NOMO-1 treated with dmso at 0.1 percent for 144 hours (cell line): ENCODE measurements at regions not wholly inside any gene's neighbourhood (a gene's known extent, or its start where the extent isn't known, plus 50 kb on each side); places are given as distances from the start of the nearest gene placed in this dataset.

Experiments
- DNase-seq: peaks from one replicate; lab custom pipeline; 2025; ENCODE audit not compliant: unreplicated experiment; lab: John Stamatoyannopoulos, UW

DNA sequence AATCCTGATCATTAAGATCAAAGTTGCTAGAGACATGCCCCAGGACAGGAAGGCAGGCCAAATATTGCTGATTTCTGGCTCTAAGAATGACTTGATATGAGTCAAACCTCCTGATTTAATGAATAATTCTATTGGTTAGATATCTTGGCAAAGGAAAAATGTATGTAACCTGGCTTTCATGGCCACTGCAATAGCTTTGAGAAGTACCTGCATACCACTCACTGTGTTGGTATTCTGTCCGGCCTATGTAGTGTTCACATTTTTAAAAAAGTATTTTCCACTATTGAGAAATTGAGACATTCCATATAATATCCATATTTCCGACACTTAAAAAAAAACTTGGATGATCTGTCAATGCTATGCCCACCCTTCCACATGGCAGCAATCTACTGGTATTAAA, 283.1 kb upstream of the SOX5 start:
- no peak for DNase-seq

- no peak for DNase-seq
These were observed 281.8 kb upstream of the SOX5 start for GRCh38 chr12:24231298-24231697.

DNA sequence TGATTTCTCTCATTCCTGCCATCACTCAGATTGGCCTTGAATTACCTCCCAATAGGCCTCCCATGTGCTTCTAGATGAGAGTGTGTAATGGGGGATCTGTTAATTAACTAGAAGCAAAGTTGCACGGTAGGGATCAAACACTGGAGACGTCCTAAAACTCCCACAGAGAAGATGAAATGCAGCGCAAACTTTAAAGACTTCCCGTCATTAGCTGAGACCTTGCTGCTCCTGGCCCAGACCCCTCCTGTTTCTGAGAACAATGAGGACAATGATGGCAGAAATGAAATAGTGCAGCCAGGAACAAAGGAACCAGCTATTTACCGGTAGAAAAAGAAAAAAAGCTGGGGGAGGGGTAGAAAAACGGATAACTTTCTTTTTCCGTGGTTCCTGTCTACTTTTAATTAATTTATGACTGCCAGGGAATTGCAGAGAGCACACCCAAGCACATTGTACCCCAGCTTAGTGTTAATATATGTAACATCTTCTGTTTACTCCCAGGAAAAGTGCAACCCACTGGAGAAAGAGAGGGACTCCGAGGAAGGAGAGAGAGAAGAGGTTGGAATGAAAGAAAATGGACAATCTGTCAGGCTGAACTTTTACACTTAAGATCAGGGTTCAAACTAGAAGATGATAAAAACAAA, 280.7 kb upstream of the SOX5 start:
- DNase-seq = no peak

DNA sequence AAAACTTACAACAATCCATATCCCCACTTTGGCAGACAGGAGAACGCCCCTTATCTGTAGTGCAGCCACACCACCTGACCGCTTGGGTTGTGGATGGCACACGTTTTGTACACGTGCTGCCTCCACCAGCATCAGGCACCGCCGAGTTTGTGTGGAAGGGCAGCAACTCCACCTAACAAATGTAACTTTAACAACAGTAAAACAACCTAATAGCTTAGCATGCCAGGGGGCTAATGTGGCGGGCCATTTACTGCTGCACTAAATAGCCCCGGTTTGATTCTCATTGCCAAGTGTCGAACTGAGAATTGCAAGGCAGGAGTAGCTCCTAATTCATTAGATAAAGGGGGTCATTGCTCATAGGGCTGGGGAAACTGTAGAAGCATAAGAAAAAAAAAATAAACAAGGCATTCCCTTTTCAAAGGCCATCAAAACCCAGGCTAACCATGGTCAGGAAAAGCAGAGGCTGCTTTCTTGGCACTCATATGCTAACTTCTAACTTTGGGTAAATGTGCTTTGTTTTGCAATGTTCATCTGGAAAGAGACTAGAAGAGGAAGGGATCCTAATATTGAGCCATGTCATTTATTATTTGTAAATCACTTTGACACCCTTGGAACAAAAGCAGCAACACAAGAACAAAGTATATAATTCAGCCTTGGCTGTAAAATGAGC, 279.7 kb upstream of the SOX5 start:
- DNase-seq = no peak

DNA sequence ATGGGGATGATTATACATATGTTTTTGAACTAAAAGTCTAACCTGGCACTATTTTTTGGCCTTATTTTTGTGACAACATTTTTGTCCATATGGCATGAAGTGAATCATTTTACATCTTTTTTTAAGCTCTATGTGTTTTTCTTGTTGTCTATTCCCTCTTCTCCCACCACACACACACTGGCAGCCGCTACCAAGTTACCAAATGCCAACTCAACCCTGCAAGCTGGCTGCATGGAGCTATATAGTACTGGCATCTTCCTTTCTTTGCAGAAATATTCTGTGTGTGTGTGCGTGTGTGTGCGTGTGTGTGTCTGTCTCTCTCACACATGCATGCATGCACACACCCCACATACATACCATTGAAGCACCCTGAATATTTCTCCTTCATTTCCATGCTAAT, 278.9 kb upstream of the SOX5 start:
- no peak for DNase-seq

GRCh38 chr12:24227551-24227950, 278.1 kb upstream of the SOX5 start:
- DNase-seq = no peak

- DNase-seq = no peak
These were observed 277.4 kb upstream of the SOX5 start for GRCh38 chr12:24226745-24227350.

DNA sequence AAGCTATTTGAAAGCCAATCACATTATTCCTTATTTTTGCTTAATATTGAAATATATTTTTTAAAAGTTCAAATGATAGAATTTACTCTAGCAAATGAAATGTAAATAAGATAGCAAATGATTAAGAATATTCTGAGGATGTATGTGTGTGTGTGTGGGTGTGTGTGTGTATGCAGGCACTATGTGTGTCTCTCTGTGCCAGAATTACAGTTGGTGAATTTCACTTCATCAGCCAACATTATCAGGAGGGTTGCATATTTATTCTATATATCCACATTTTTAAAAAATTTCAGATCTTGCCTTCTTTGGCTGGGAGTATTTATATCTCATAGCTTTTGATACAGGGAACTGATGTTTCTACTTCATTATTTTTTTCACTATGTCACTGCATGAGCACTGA, 274.9 kb upstream of the SOX5 start:
- DNase-seq = no peak

- DNase-seq = no peak
These were observed 274.5 kb upstream of the SOX5 start for GRCh38 chr12:24223926-24224325.

DNA sequence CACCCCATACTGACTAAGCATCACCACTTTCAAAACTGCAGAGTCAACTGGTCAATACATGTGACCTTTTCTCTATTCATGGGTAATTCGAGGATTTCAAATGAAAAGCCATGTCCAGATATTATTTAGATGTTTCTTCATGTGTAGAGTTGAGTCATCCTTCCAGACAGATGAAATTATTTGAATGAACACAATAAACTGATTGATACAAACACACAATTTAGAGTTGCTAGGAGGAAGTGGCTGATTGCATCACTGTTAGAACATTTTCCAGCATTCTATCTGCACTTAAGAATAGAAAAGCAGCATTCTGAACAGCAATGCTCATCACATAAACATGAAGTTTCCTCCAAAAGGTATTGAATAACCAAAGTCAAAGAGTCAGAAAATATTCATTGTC, 273.5 kb upstream of the SOX5 start:
- no peak for DNase-seq

- no peak for DNase-seq
These were observed 263.0 kb upstream of the SOX5 start for GRCh38 chr12:24212496-24212895.

DNA sequence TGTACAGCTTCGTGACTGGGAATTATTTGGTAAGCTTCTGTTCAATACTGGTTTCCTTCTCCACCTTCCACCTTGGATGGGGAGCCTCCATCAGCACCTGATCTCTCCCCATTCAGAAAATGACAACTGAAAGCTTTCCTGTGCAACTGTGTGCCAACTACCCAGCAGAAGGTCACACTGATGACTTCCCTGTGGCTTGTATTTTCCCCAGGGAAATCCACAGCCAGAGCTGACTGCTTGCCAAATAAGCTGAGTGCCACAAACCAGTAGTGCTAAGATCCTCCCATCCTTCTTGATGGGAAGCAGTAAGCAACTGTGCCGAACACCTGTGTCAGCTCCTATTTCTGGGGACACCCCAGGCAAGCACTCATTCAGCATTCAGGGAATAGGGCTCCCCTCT, 257.2 kb upstream of the SOX5 start:
- no peak for DNase-seq

DNA sequence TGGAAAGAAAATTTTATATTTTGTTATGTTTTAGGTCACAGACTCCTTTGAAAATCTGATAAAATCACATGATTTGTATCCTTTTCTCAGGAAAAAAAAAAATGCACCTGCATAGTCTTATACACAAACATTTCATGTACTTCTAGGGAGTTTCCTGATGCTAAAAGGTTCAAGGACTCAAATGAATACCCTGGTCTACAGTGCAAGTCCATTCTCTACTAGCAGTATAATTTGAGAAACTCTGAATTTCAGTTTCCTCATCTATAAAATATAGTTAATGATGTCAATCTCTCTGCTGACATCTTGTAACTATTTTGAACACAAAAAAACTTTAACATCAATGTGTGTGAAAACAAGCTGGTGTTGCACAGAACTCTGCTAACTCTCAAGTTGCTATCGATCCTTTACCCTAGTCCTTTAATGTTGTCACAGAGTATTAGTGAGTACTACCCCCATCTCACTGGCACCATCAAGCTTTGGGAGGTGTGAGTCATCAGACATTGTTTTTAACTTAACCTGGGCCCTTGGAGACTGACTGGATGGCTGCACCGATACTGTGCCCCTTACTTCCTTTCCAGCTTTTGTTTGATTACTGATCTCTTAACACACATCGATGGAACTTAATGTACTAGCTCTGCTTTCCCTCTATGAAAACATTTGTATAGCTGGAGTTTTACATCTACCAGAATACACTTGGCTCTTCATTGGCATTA, 251.9 kb upstream of the SOX5 start:
- no peak for DNase-seq

DNA sequence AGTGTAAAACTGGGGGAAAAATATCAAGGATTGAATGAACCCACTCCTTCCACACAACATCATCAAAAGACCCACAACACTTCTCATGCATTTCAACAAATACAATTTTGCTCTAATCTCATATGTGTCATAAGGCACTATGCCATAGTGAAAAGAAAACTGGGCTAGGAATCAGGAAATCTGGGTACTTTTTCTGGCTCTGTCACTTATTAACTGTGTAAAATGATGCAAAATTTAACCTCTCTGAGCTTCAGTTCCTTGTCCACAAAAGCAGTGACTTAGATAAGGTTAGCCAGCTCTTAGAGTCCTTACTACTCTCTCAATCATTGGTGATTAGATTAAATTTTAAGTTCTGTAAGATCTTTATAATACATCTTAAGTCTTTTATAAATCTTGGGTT, 250.5 kb upstream of the SOX5 start:
- DNase-seq = no peak

GRCh38 chr12:24198936-24199671, 249.6 kb upstream of the SOX5 start:
- DNase-seq = no peak

DNA sequence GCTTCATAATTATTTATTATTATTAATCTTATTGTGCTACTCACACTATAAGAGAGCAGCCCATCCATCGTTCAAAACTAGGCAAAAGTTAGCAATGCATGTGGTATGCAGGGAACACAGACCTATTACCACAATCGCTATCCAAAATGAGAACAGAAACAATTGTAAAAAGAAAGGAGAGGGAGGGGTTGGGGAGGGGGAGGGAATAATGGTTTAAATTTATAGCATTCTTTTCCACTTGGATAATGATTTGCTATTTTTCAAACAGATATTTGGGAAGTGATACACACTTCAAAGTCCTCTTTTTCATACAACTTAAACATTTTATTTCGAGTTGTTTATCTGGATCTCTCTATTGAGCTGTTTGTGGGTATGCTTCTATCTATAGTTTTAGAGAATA, 248.6 kb upstream of the SOX5 start:
- DNase-seq = no peak

GRCh38 chr12:24197532-24197931, 248.1 kb upstream of the SOX5 start:
- no peak for DNase-seq

DNA sequence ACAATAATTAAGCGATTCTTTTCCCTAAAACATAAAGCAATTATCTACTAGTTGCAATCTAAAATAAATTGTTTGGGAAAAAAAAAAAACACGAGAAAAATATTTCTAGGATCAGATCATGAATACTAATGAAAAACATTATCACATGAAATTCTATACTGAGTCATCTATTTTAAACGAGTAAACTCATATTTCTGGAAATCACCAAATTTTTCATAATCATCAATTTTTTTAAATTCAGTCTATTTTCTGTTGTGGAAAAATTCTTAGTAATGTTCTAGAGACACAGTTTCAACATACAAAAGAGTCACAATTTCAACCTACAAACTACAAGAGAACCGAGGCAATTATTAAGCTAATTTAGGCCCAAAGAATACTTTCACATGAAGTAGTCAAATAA, 245.6 kb upstream of the SOX5 start:
- no peak for DNase-seq

GRCh38 chr12:24191117-24191516, 241.6 kb upstream of the SOX5 start:
- no peak for DNase-seq

DNA sequence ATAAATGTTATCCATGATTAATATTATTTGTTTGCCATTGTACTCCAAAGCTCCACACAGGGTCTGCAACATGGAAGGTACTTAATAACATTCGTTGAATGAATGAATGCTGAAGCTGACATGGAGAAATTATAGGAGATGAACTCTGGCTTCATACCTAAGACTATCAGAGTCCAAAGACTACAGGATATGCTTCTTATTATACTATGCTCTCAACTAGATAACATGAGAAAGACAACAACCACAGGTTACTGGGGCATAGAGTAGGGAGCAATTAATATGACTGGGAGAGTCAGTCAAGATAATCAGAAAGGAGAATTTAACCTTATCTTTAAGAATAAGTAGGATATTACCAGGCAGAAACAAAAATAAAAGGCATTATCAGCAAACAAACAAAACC, 236.3 kb upstream of the SOX5 start:
- DNase-seq = no peak

DNA sequence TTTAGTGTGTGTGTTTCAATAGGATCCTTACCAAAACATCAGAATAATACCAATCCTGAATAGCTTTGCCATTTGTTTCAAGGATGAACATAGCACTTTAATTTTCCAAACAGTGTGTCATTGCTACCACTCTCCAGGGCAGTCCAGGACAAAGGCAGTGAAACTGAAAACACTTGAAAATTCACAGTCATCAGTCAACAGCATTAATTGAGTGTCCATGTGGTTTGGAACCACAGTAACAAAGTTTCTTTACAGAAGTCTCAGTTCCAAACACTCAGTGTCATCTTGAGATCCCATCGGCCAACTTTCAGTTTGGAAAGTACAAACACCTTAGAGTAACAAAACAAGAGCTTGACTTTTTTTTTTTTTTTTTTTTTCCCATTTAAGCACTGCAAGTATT, 228.4 kb upstream of the SOX5 start:
- DNase-seq = no peak
